Stomach (tissue), 4 donors: ENCODE measurements at regions not wholly inside any gene's neighbourhood (a gene's known extent, or its start where the extent isn't known, plus 50 kb on each side); places are given as distances from the start of the nearest gene placed in this dataset.

Experiments used
- POLR2AphosphoS5 ChIP-seq, 3 donors: sonication (generic); formaldehyde crosslinking; IDR thresholded peaks; one replicate each; pipeline ENCODE4 v1.6.1; 2016; ENCODE audit warnings: antibody characterized with exemption in 3 of 3
- TF ChIP-seq, protein P1 (sequence below), 7 experiments: fragments of 450-650 bp in 4 of 7; fragments of 200-600 bp in 3 of 7; sonication (generic) in 3 of 7; IDR thresholded peaks; one replicate each; pipeline ENCODE4 v1.5.1; 2016 to 2019; ENCODE audit warnings: antibody characterized with exemption in 7 of 7, control low read depth in 2 of 7, mild to moderate bottlenecking in 1 of 7

- TF ChIP-seq, protein P1, sequence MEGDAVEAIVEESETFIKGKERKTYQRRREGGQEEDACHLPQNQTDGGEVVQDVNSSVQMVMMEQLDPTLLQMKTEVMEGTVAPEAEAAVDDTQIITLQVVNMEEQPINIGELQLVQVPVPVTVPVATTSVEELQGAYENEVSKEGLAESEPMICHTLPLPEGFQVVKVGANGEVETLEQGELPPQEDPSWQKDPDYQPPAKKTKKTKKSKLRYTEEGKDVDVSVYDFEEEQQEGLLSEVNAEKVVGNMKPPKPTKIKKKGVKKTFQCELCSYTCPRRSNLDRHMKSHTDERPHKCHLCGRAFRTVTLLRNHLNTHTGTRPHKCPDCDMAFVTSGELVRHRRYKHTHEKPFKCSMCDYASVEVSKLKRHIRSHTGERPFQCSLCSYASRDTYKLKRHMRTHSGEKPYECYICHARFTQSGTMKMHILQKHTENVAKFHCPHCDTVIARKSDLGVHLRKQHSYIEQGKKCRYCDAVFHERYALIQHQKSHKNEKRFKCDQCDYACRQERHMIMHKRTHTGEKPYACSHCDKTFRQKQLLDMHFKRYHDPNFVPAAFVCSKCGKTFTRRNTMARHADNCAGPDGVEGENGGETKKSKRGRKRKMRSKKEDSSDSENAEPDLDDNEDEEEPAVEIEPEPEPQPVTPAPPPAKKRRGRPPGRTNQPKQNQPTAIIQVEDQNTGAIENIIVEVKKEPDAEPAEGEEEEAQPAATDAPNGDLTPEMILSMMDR (IDR thresholded peaks at IDR 0.05): no peak
- no peak for TF ChIP-seq POLR2AphosphoS5 (IDR thresholded peaks at IDR 0.05)
These were observed 202.7 kb upstream of the KBTBD8 start for GRCh38 chr3:66795365-66795764.
